ENCODE measurements at regions not wholly inside any gene's neighbourhood (a gene's known extent, or its start where the extent isn't known, plus 50 kb on each side); places are given as distances from the start of the nearest gene placed in this dataset.
"Not testable (repeated sequence)": the region's sequence is repeated elsewhere in the genome, so short reads cannot be mapped to it uniquely, and the experiment has no call there.

- H3K27me3 Mint-ChIP-seq: peaks cover 2% of the 10 kb centered on the region
- no peaks in the 10 kb centered on the region for H3K36me3 Mint-ChIP-seq
- H3K9me3 Mint-ChIP-seq (ENCODE audit: low read depth): no peaks in the 10 kb centered on the region
- no peak overlapping the region for H3K27ac Mint-ChIP-seq
- H3K4me1 Mint-ChIP-seq (ENCODE audit: low read depth): no peaks in the 10 kb centered on the region
- H3K4me3 Mint-ChIP-seq: no peak overlapping the region
Measured at GRCh38 chr1:182331387-182331786, 60.2 kb downstream of the GLUL start.

GRCh38 chr1:182330303-182330702 lies 61.3 kb downstream of the GLUL start:
- Mint-ChIP-seq H3K36me3 (no peaks in the 10 kb centered on the region), H3K27ac (no peak overlapping the region), H3K27me3 (no peaks in the 10 kb centered on the region), H3K4me1 (ENCODE audit: low read depth) (no peaks in the 10 kb centered on the region), H3K4me3 (no peak overlapping the region), H3K9me3 (ENCODE audit: low read depth) (no peaks in the 10 kb centered on the region)

GRCh38 chr1:182329471-182329870 lies 62.1 kb downstream of the GLUL start:
- Mint-ChIP-seq H3K9me3 (ENCODE audit: low read depth) (no peaks in the 10 kb centered on the region), H3K4me1 (ENCODE audit: low read depth) (no peaks in the 10 kb centered on the region), H3K27ac (no peak overlapping the region), H3K4me3 (no peak overlapping the region), H3K36me3 (no peaks in the 10 kb centered on the region), H3K27me3 (no peaks in the 10 kb centered on the region)

GRCh38 chr1:182328591-182328990 lies 63.0 kb downstream of the GLUL start:
- Mint-ChIP-seq H3K4me3 (no peak overlapping the region), H3K4me1 (ENCODE audit: low read depth) (no peaks in the 10 kb centered on the region), H3K27me3 (no peaks in the 10 kb centered on the region), H3K9me3 (ENCODE audit: low read depth) (no peaks in the 10 kb centered on the region), H3K27ac (no peak overlapping the region), H3K36me3 (no peaks in the 10 kb centered on the region)

- Mint-ChIP-seq H3K9me3 (ENCODE audit: low read depth) (no peaks in the 10 kb centered on the region), H3K27ac (no peak overlapping the region), H3K4me3 (no peak overlapping the region), H3K36me3 (no peaks in the 10 kb centered on the region), H3K27me3 (no peaks in the 10 kb centered on the region), H3K4me1 (ENCODE audit: low read depth) (no peaks in the 10 kb centered on the region)
Measured at GRCh38 chr1:182325339-182325738, 66.3 kb downstream of the GLUL start.

- not testable (repeated sequence) for H3K9me3 Mint-ChIP-seq (ENCODE audit: low read depth); H3K4me1 Mint-ChIP-seq (ENCODE audit: low read depth); H3K4me3 Mint-ChIP-seq; H3K27me3 Mint-ChIP-seq; H3K27ac Mint-ChIP-seq; H3K36me3 Mint-ChIP-seq
Measured at GRCh38 chr1:182321532-182321931, 70.1 kb downstream of the GLUL start.

- H3K4me3 Mint-ChIP-seq: no peak overlapping the region
- no peaks in the 10 kb centered on the region for H3K4me1 Mint-ChIP-seq (ENCODE audit: low read depth)
Measured at GRCh38 chr1:182317611-182318161, 73.9 kb downstream of the GLUL start.

GRCh38 chr1:182316454-182316853 lies 75.1 kb downstream of the GLUL start:
- H3K27ac Mint-ChIP-seq; H3K4me1 Mint-ChIP-seq (ENCODE audit: low read depth); H3K36me3 Mint-ChIP-seq; H3K4me3 Mint-ChIP-seq; H3K9me3 Mint-ChIP-seq (ENCODE audit: low read depth); H3K27me3 Mint-ChIP-seq: not testable (repeated sequence)

More at GRCh38 chr1:182317611-182318161, 73.9 kb downstream of the GLUL start:
- H3K36me3 Mint-ChIP-seq: no peaks in the 10 kb centered on the region
- no peak overlapping the region for H3K27ac Mint-ChIP-seq
- H3K27me3 Mint-ChIP-seq: peaks cover 2% of the 10 kb centered on the region
- H3K9me3 Mint-ChIP-seq (ENCODE audit: low read depth): no peaks in the 10 kb centered on the region

GRCh38 chr1:182315167-182315556 lies 76.4 kb downstream of the GLUL start:
- Mint-ChIP-seq H3K4me3 (no peak overlapping the region), H3K9me3 (ENCODE audit: low read depth) (no peaks in the 10 kb centered on the region), H3K27me3 (peaks cover 2% of the 10 kb centered on the region), H3K27ac (no peak overlapping the region), H3K4me1 (ENCODE audit: low read depth) (no peaks in the 10 kb centered on the region), H3K36me3 (no peaks in the 10 kb centered on the region)

GRCh38 chr1:182309631-182310351 lies 81.8 kb downstream of the GLUL start:
- no peak overlapping the region for H3K27ac Mint-ChIP-seq
- no peaks in the 10 kb centered on the region for H3K27me3 Mint-ChIP-seq

GRCh38 chr1:182308826-182309225 lies 82.8 kb downstream of the GLUL start:
- H3K4me1 Mint-ChIP-seq (ENCODE audit: low read depth): no peaks in the 10 kb centered on the region
- no peak overlapping the region for H3K27ac Mint-ChIP-seq
- H3K36me3 Mint-ChIP-seq: no peaks in the 10 kb centered on the region
- H3K27me3 Mint-ChIP-seq: no peaks in the 10 kb centered on the region
- H3K4me3 Mint-ChIP-seq: no peak overlapping the region
- H3K9me3 Mint-ChIP-seq (ENCODE audit: low read depth): no peaks in the 10 kb centered on the region

More at GRCh38 chr1:182309631-182310351, 81.8 kb downstream of the GLUL start:
- Mint-ChIP-seq H3K9me3 (ENCODE audit: low read depth) (no peaks in the 10 kb centered on the region), H3K4me1 (ENCODE audit: low read depth) (no peaks in the 10 kb centered on the region), H3K36me3 (no peaks in the 10 kb centered on the region), H3K4me3 (no peak overlapping the region)

GRCh38 chr1:182307486-182307885 lies 84.1 kb downstream of the GLUL start:
- not testable (repeated sequence) for H3K4me3 Mint-ChIP-seq; H3K36me3 Mint-ChIP-seq; H3K9me3 Mint-ChIP-seq (ENCODE audit: low read depth); H3K27me3 Mint-ChIP-seq; H3K4me1 Mint-ChIP-seq (ENCODE audit: low read depth); H3K27ac Mint-ChIP-seq

- Mint-ChIP-seq H3K36me3 (no peaks in the 10 kb centered on the region), H3K9me3 (ENCODE audit: low read depth) (no peaks in the 10 kb centered on the region), H3K4me1 (ENCODE audit: low read depth) (peaks cover 8% of the 10 kb centered on the region), H3K4me3 (no peak overlapping the region), H3K27ac (no peak overlapping the region), H3K27me3 (no peaks in the 10 kb centered on the region)
Measured at GRCh38 chr1:182305861-182306260, 85.7 kb downstream of the GLUL start.

- H3K27ac Mint-ChIP-seq: no peak overlapping the region
- H3K27me3 Mint-ChIP-seq: no peaks in the 10 kb centered on the region
- no peak overlapping the region for H3K4me3 Mint-ChIP-seq
- H3K9me3 Mint-ChIP-seq (ENCODE audit: low read depth): no peaks in the 10 kb centered on the region
- H3K4me1 Mint-ChIP-seq (ENCODE audit: low read depth): peaks cover 13% of the 10 kb centered on the region
- no peaks in the 10 kb centered on the region for H3K36me3 Mint-ChIP-seq
Measured at GRCh38 chr1:182304627-182305026, 87.0 kb downstream of the GLUL start.

- Mint-ChIP-seq H3K4me1 (ENCODE audit: low read depth) (peaks cover 14% of the 10 kb centered on the region), H3K4me3 (no peak overlapping the region), H3K27ac (no peak overlapping the region)
Measured at GRCh38 chr1:182304218-182304617, 87.4 kb downstream of the GLUL start.

GRCh38 chr1:182303778-182304177 lies 87.8 kb downstream of the GLUL start:
- Mint-ChIP-seq H3K9me3 (ENCODE audit: low read depth) (no peaks in the 10 kb centered on the region), H3K27me3 (no peaks in the 10 kb centered on the region), H3K4me3 (no peak overlapping the region), H3K27ac (no peak overlapping the region), H3K4me1 (ENCODE audit: low read depth) (peaks cover 14% of the 10 kb centered on the region), H3K36me3 (no peaks in the 10 kb centered on the region)

More at GRCh38 chr1:182304218-182304617, 87.4 kb downstream of the GLUL start:
- Mint-ChIP-seq H3K27me3 (no peaks in the 10 kb centered on the region), H3K9me3 (ENCODE audit: low read depth) (no peaks in the 10 kb centered on the region), H3K36me3 (no peaks in the 10 kb centered on the region)
